ENCODE measurements at regions not wholly inside any gene's neighbourhood (a gene's known extent, or its start where the extent isn't known, plus 50 kb on each side); places are given as distances from the start of the nearest gene placed in this dataset.

DNA sequence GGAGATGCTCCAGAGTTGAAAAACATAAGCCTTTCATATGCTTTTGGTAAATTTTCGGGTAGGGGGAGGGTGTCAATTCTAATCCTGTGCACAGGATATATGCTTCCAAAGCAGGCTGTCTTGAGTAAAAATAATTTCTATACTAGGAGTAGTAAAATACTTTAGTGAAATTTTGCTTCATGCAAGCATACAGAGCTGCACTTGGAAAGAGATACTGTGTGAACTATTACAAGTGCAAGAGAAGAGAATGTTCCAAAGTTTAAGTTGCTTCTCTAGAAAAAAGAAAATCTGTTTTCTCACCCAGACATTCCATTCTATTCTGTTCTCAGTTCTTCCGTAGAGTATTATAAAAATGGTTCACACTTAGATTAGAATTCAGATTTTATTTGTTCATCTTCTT lies 324.6 kb upstream of the AADAT start:
- Histone ChIP-seq H3K9me3 (replicated peaks; ENCODE audit: control insufficient read depth, insufficient read depth, low read length) (no peaks in the 10 kb centered on the region), H3K36me3 (ENCODE audit: control insufficient read depth in 2 of 2, extremely low read depth in 1 of 2, insufficient read depth in 2 of 2, low read length in 2 of 2) (no peaks in the 10 kb centered on the region), H3K27ac (ENCODE audit: insufficient read depth, low read depth, low read length) (no peak overlapping the region), H3K4me3 (replicated peaks in 1 of 3; ENCODE audit: insufficient read depth in 1 of 3, low read depth in 1 of 3, low read length in 3 of 3) (no peak overlapping the region), H3K4me2 (ENCODE audit: insufficient read depth, low read length) (no peak overlapping the region), H3K9ac (replicated peaks; ENCODE audit: extremely low read depth, insufficient read depth, low read length) (no peak overlapping the region), H3K27me3 (ENCODE audit: control insufficient read depth in 2 of 2, insufficient read depth in 2 of 2, low read length in 2 of 2) (no peaks in the 10 kb centered on the region), H4K20me1 (replicated peaks; ENCODE audit: control insufficient read depth, extremely low read depth, insufficient read depth, low read length) (no peaks in the 10 kb centered on the region), H2AFZ (ENCODE audit: low read depth, low read length) (no peak overlapping the region), H3K9me1 (replicated peaks; ENCODE audit: control insufficient read depth, extremely low read depth, insufficient read depth, low read length) (no peaks in the 10 kb centered on the region), H3K79me2 (ENCODE audit: control insufficient read depth, insufficient read depth, low read length) (no peaks in the 10 kb centered on the region), H3K4me1 (ENCODE audit: control insufficient read depth, extremely low read depth, insufficient read depth, low read length) (no peaks in the 10 kb centered on the region)
- no peak for TF ChIP-seq JUN (IDR thresholded peaks at IDR 0.05; ENCODE audit: borderline replicate concordance, insufficient read depth, insufficient read length, low read depth)
- no peak for TF ChIP-seq POLR2AphosphoS5 (IDR thresholded peaks at IDR 0.05; ENCODE audit: insufficient read depth, low read depth, low read length)
- TF ChIP-seq, protein P1, sequence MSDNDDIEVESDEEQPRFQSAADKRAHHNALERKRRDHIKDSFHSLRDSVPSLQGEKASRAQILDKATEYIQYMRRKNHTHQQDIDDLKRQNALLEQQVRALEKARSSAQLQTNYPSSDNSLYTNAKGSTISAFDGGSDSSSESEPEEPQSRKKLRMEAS (IDR thresholded peaks at IDR 0.05; ENCODE audit: insufficient read depth, insufficient read length): no peak
- TF ChIP-seq MYC (IDR thresholded peaks at IDR 0.05; ENCODE audit: low read depth, low read length): no peak
- TF ChIP-seq EZH2 (IDR thresholded peaks at IDR 0.05; ENCODE audit: borderline replicate concordance, low read depth, low read length, severe bottlenecking): no peak
- no peak for TF ChIP-seq FOS (IDR thresholded peaks at IDR 0.05; ENCODE audit: borderline replicate concordance, insufficient read depth, low read length)
- no peak for TF ChIP-seq GATA2 (IDR thresholded peaks at IDR 0.05; ENCODE audit: insufficient read depth, insufficient read length, low read depth, low read length)
- DNase-seq (ENCODE audit: low read depth, low spot score) (no peak), FAIRE-seq (no peak)
- POLR2A ChIA-PET: no interaction called here
- intact Hi-C loops (cut with micrococcal nuclease) (no loop called here), dilution Hi-C loops (cut with MboI; ENCODE audit: extremely low pct_ligation_motif_present, low sequenced_read_pairs) (no loop called here)
- no TSS peak for BruUV-seq (replicated peaks)
- CTCF ChIA-PET: no interaction called here

DNA sequence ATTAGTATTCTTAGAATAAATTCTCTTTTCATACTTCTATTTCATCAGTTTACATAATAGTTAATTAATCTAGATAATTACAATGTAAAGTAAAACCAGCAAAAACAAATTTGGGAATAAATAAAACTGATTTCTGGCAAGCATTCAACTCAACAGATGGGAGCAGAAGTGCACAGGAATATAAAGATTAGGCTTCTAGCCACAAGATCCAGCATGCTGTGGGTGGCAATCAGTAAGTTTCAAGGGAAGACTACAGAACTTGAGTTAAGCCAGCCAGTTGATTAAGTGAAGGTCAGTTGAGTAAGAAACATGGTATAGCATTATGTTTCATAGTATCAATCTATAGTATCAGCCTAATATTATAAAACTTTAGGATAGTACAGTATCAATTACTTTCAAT lies 324.2 kb upstream of the AADAT start:
- CTCF ChIA-PET: no interaction called here
- H3K79me2 ChIP-seq (ENCODE audit: control insufficient read depth, insufficient read depth, low read length): no peaks in the 10 kb centered on the region
- no peaks in the 10 kb centered on the region for H3K9me1 ChIP-seq (replicated peaks; ENCODE audit: control insufficient read depth, extremely low read depth, insufficient read depth, low read length)
- no peaks in the 10 kb centered on the region for H3K27me3 ChIP-seq (ENCODE audit: control insufficient read depth in 2 of 2, insufficient read depth in 2 of 2, low read length in 2 of 2)
- BruUV-seq (replicated peaks): no TSS peak
- POLR2A ChIA-PET: no interaction called here
- H2AFZ ChIP-seq (ENCODE audit: low read depth, low read length): no peak overlapping the region
- no peaks in the 10 kb centered on the region for H4K20me1 ChIP-seq (replicated peaks; ENCODE audit: control insufficient read depth, extremely low read depth, insufficient read depth, low read length)
- intact Hi-C loops (cut with micrococcal nuclease): no loop called here
- no peaks in the 10 kb centered on the region for H3K36me3 ChIP-seq (ENCODE audit: control insufficient read depth in 2 of 2, extremely low read depth in 1 of 2, insufficient read depth in 2 of 2, low read length in 2 of 2)
- H3K9ac ChIP-seq (replicated peaks; ENCODE audit: extremely low read depth, insufficient read depth, low read length): no peak overlapping the region
- no peaks in the 10 kb centered on the region for H3K9me3 ChIP-seq (replicated peaks; ENCODE audit: control insufficient read depth, insufficient read depth, low read length)
- H3K4me1 ChIP-seq (ENCODE audit: control insufficient read depth, extremely low read depth, insufficient read depth, low read length): no peaks in the 10 kb centered on the region
- DNase-seq (ENCODE audit: low read depth, low spot score): no peak
- H3K27ac ChIP-seq (ENCODE audit: insufficient read depth, low read depth, low read length): no peak overlapping the region
- TF ChIP-seq JUN (IDR thresholded peaks at IDR 0.05; ENCODE audit: borderline replicate concordance, insufficient read depth, insufficient read length, low read depth): no peak
- no peak overlapping the region for H3K4me3 ChIP-seq (replicated peaks in 1 of 3; ENCODE audit: insufficient read depth in 1 of 3, low read depth in 1 of 3, low read length in 3 of 3)
- dilution Hi-C loops (cut with MboI; ENCODE audit: extremely low pct_ligation_motif_present, low sequenced_read_pairs): no loop called here
- H3K4me2 ChIP-seq (ENCODE audit: insufficient read depth, low read length): no peak overlapping the region
- no peak for FAIRE-seq
